ENCODE measurements at regions not wholly inside any gene's neighbourhood (a gene's known extent, or its start where the extent isn't known, plus 50 kb on each side); places are given as distances from the start of the nearest gene placed in this dataset.

DNA sequence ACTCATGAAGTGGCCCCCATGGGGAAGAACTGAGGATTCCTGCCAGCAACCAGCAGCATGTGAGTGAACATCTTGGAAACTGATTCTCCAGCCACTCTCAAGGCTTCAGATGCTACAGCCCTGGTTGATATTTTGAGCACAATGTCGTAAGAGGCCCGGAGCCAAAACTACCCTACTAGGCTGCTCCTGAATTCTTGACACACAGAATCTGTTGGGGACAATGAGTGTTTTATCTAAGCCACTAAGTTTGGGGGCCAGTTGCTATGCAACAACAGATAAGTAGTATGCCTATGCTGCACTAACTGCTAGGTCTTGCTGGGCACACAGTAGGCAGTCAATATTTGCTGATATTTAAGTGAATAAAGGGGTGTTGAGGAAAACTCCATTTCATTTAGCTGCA lies 89.9 kb upstream of the CHL1 start:
- Histone ChIP-seq H3K9me2 (replicated peaks; ENCODE audit: insufficient read depth, low read length) (no peaks in the 10 kb centered on the region), H3K9ac (ENCODE audit: low read length) (no peak overlapping the region), H3K36me3 (ENCODE audit: low read length) (no peaks in the 10 kb centered on the region), H3F3A (ENCODE audit: insufficient read depth) (no peaks in the 10 kb centered on the region), H3K4me2 (ENCODE audit: low read depth, low read length, poor library complexity, severe bottlenecking) (no peak overlapping the region), H3K27ac (ENCODE audit: low read depth, low read length) (no peak overlapping the region), H2AFZ (ENCODE audit: low read depth, low read length, severe bottlenecking) (no peak overlapping the region), H3K4me3 (ENCODE audit: insufficient read depth, low read length, poor library complexity, severe bottlenecking) (no peak overlapping the region), H3K27me3 (ENCODE audit: low read length) (no peaks in the 10 kb centered on the region), H3K79me2 (ENCODE audit: insufficient read depth, low read length) (no peaks in the 10 kb centered on the region), H4K20me1 (ENCODE audit: low read depth, low read length) (no peaks in the 10 kb centered on the region), H3K9me3 (ENCODE audit: insufficient read depth, low read length) (no peaks in the 10 kb centered on the region)
- TF ChIP-seq EZH2phosphoT487 (conservative IDR thresholded peaks at IDR 0.05; ENCODE audit: low read length), result no peak
- TF ChIP-seq, protein P1, sequence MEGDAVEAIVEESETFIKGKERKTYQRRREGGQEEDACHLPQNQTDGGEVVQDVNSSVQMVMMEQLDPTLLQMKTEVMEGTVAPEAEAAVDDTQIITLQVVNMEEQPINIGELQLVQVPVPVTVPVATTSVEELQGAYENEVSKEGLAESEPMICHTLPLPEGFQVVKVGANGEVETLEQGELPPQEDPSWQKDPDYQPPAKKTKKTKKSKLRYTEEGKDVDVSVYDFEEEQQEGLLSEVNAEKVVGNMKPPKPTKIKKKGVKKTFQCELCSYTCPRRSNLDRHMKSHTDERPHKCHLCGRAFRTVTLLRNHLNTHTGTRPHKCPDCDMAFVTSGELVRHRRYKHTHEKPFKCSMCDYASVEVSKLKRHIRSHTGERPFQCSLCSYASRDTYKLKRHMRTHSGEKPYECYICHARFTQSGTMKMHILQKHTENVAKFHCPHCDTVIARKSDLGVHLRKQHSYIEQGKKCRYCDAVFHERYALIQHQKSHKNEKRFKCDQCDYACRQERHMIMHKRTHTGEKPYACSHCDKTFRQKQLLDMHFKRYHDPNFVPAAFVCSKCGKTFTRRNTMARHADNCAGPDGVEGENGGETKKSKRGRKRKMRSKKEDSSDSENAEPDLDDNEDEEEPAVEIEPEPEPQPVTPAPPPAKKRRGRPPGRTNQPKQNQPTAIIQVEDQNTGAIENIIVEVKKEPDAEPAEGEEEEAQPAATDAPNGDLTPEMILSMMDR (IDR thresholded peaks at IDR 0.05; ENCODE audit: insufficient read depth, low read length, poor library complexity, severe bottlenecking), result no peak

DNA sequence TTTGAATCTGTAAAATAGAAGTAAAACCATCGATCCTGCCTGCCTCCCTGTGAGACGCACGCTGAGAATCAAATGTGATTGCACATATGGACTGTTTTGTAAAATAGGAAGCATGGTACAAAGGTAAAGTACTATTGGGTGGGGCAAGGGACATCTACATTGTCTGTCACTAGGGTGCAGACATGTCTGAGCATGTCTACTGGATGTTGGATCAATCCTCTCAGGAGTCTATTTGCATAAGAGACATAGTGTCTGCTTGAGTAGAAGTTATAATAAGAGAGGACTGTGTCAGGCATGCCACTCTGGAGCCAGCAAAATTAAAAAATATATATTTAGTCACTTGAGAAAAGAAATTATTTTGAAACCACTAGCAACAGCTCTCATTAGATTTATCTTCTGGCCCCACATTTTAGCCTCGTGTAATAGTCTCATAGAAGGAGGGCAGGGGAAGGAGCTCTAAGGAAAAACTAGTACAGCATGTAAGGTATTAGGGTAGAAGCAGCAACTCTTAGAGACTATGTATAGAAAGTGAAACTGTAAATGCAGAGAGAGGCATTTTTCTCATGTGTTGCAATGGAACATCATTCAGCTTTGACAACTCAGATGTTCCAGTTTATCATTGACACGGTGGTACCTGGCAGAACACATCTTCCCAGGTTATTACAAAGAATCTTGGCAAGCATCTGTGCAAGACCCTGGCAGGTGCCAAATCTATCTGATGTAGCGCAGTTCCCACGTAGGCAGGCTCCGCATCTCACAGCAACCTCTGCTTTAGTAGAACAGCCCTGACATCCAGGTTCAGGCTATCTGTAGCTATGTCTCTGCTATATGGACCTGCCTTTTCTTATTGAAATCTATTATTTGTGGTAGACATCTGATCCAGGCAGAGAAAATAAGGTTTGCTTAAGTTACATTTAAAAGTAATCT lies 85.2 kb upstream of the CHL1 start:
- no peaks in the 10 kb centered on the region for H3K79me2 ChIP-seq (ENCODE audit: insufficient read depth, low read length)
- H2AFZ ChIP-seq (ENCODE audit: low read depth, low read length, severe bottlenecking), result no peak overlapping the region
- no peaks in the 10 kb centered on the region for H3K9me3 ChIP-seq (ENCODE audit: insufficient read depth, low read length)
- no peak overlapping the region for H3K27ac ChIP-seq (ENCODE audit: low read depth, low read length)
- no peak overlapping the region for H3K9ac ChIP-seq (ENCODE audit: low read length)
- no peak overlapping the region for H3K4me2 ChIP-seq (ENCODE audit: low read depth, low read length, poor library complexity, severe bottlenecking)
- no peaks in the 10 kb centered on the region for H4K20me1 ChIP-seq (ENCODE audit: low read depth, low read length)
- no peaks in the 10 kb centered on the region for H3K36me3 ChIP-seq (ENCODE audit: low read length)
- H3K27me3 ChIP-seq (ENCODE audit: low read length), result no peaks in the 10 kb centered on the region
- no peaks in the 10 kb centered on the region for H3F3A ChIP-seq (ENCODE audit: insufficient read depth)
- TF ChIP-seq EZH2phosphoT487 (conservative IDR thresholded peaks at IDR 0.05; ENCODE audit: low read length), result no peak
- TF ChIP-seq, protein P1 (IDR thresholded peaks at IDR 0.05; ENCODE audit: insufficient read depth, low read length, poor library complexity, severe bottlenecking), result no peak
- no peaks in the 10 kb centered on the region for H3K9me2 ChIP-seq (replicated peaks; ENCODE audit: insufficient read depth, low read length)
- no peak overlapping the region for H3K4me3 ChIP-seq (ENCODE audit: insufficient read depth, low read length, poor library complexity, severe bottlenecking)

DNA sequence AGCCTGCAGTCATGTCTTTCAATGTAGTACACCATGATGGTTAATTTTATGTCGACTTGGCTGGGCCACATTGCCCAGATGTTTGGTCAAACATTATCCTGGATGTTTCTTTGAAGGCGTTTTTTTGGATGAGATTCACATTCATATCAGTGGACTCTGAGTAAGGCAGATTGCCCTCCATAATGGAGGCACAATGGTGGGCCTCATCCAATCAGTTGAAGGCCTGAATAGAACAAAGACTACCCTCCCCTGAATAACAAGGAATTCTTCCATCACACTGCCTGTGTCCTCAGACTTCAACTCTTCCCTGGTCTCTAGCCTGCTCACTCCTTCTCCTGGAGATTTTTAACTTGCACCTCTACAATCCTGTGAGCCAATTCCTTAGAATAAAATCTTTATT lies 83.8 kb upstream of the CHL1 start:
- no peak overlapping the region for H3K27ac ChIP-seq (ENCODE audit: low read depth, low read length)
- H3F3A ChIP-seq (ENCODE audit: insufficient read depth), result no peaks in the 10 kb centered on the region
- H4K20me1 ChIP-seq (ENCODE audit: low read depth, low read length), result no peaks in the 10 kb centered on the region
- no peak overlapping the region for H3K4me3 ChIP-seq (ENCODE audit: insufficient read depth, low read length, poor library complexity, severe bottlenecking)
- H3K79me2 ChIP-seq (ENCODE audit: insufficient read depth, low read length), result no peaks in the 10 kb centered on the region
- no peaks in the 10 kb centered on the region for H3K9me3 ChIP-seq (ENCODE audit: insufficient read depth, low read length)
- no peaks in the 10 kb centered on the region for H3K36me3 ChIP-seq (ENCODE audit: low read length)
- no peak overlapping the region for H3K9ac ChIP-seq (ENCODE audit: low read length)
- H3K9me2 ChIP-seq (replicated peaks; ENCODE audit: insufficient read depth, low read length), result no peaks in the 10 kb centered on the region
- H2AFZ ChIP-seq (ENCODE audit: low read depth, low read length, severe bottlenecking), result no peak overlapping the region
- no peak for TF ChIP-seq EZH2phosphoT487 (conservative IDR thresholded peaks at IDR 0.05; ENCODE audit: low read length)
- TF ChIP-seq, protein P1 (IDR thresholded peaks at IDR 0.05; ENCODE audit: insufficient read depth, low read length, poor library complexity, severe bottlenecking), result no peak
- no peaks in the 10 kb centered on the region for H3K27me3 ChIP-seq (ENCODE audit: low read length)
- no peak overlapping the region for H3K4me2 ChIP-seq (ENCODE audit: low read depth, low read length, poor library complexity, severe bottlenecking)

All from SU-DHL-6 (cell line).